GDM1 (cell line): ENCODE measurements at regions not wholly inside any gene's neighbourhood (a gene's known extent, or its start where the extent isn't known, plus 50 kb on each side); places are given as distances from the start of the nearest gene placed in this dataset.
A peak's percentile ranks its signal among the peaks of the same experiment; 100 is the strongest.

Experiments
- DNase-seq: peaks from one replicate; lab custom pipeline; 2025; lab: John Stamatoyannopoulos, UW

- DNase-seq, result no peak
These were observed 269.7 kb upstream of the THRB start for GRCh38 chr3:24764236-24764915.

GRCh38 chr3:24765399-24765798, 270.7 kb upstream of the THRB start:
- no peak for DNase-seq

- DNase-seq, result no peak
These were observed 275.3 kb upstream of the THRB start for GRCh38 chr3:24769918-24770317.

- DNase-seq, result peak; percentile 50
These were observed 279.1 kb upstream of the THRB start for GRCh38 chr3:24773798-24774197.

GRCh38 chr3:24780991-24781390, 286.3 kb upstream of the THRB start:
- no peak for DNase-seq

- no peak for DNase-seq
These were observed 286.8 kb upstream of the THRB start for GRCh38 chr3:24781454-24781853.

- no peak for DNase-seq
These were observed 299.2 kb upstream of the THRB start for GRCh38 chr3:24793896-24794295.

- no peak for DNase-seq
These were observed 308.0 kb upstream of the THRB start for GRCh38 chr3:24802614-24803013.

GRCh38 chr3:24804095-24804494, 309.4 kb upstream of the THRB start:
- no peak for DNase-seq

GRCh38 chr3:24810881-24811280, 316.2 kb upstream of the THRB start:
- peak; percentile 0 for DNase-seq

- no peak for DNase-seq
These were observed 317.5 kb upstream of the THRB start for GRCh38 chr3:24812116-24812515.

GRCh38 chr3:24818055-24818454, 323.4 kb upstream of the THRB start:
- no peak for DNase-seq

GRCh38 chr3:24828011-24828410, 333.4 kb upstream of the THRB start:
- DNase-seq, result no peak

- DNase-seq, result no peak
These were observed 333.9 kb upstream of the THRB start for GRCh38 chr3:24828551-24828950.

- no peak for DNase-seq
These were observed 334.4 kb upstream of the THRB start for GRCh38 chr3:24829011-24829581.

- no peak for DNase-seq
These were observed 335.1 kb upstream of the THRB start for GRCh38 chr3:24829629-24830229.

- DNase-seq, result no peak
These were observed 335.8 kb upstream of the THRB start for GRCh38 chr3:24830230-24831152.

- DNase-seq, result no peak
These were observed 336.6 kb upstream of the THRB start for GRCh38 chr3:24831221-24831620.

- no peak for DNase-seq
These were observed 338.2 kb upstream of the THRB start for GRCh38 chr3:24832891-24833290.

- DNase-seq, result no peak
These were observed 339.8 kb upstream of the THRB start for GRCh38 chr3:24834442-24834841.

GRCh38 chr3:24835510-24835909, 340.9 kb upstream of the THRB start:
- DNase-seq, result no peak

- no peak for DNase-seq
These were observed 343.0 kb upstream of the THRB start for GRCh38 chr3:24837601-24838000.

GRCh38 chr3:24838533-24838932, 343.9 kb upstream of the THRB start:
- no peak for DNase-seq
